H1 (cell line): ENCODE measurements at regions not wholly inside any gene's neighbourhood (a gene's known extent, or its start where the extent isn't known, plus 50 kb on each side); places are given as distances from the start of the nearest gene placed in this dataset.

Experiments used
- CTCF ChIA-PET: fragments of 300-600 bp; sonication (Branson Sonifier 250); formaldehyde crosslinking; loops from one replicate; lab custom pipeline; 2021; ENCODE audit not compliant: partially characterized antibody; lab: Charles Lee
- POLR2A ChIA-PET: fragments of 300-600 bp; sonication (Branson Sonifier 250); formaldehyde crosslinking; loops from one replicate; lab custom pipeline; 2021; ENCODE audit warnings: inconsistent platforms; ENCODE audit not compliant: partially characterized antibody; lab: Charles Lee
- DNase-seq, 2 experiments: peaks; one replicate each; pipeline versions ENCODE4 v3.0.0 to v3.0.0-alpha.2; 2010 to 2022; ENCODE audit warnings: low spot score in 2 of 2, low read depth in 1 of 2, mixed read lengths in 1 of 2
- FAIRE-seq: peaks from 2 replicates; lab custom pipeline; 2011; peaks lifted over from hg19 to GRCh38; lab: Jason Lieb, UNC
- H2AFZ ChIP-seq: 2 replicates; pipeline ENCODE4 v1.8.1; 2012; ENCODE audit warnings: low read length, inconsistent platforms
- H2AK5ac ChIP-seq: 2 replicates; pipeline ENCODE4 v1.6.1; 2013; ENCODE audit warnings: low read depth, low read length
- H2BK120ac ChIP-seq: replicated peaks from 2 replicates; pipeline ENCODE3; 2013; ENCODE audit warnings: low read depth, low read length, inconsistent platforms
- H2BK12ac ChIP-seq: 2 replicates; pipeline ENCODE4 v1.6.1; 2013; ENCODE audit warnings: low read depth, low read length
- H2BK15ac ChIP-seq: 2 replicates; pipeline ENCODE4 v1.6.1; 2013; ENCODE audit warnings: low read length
- H2BK20ac ChIP-seq: 2 replicates; pipeline ENCODE4 v1.6.1; 2013; ENCODE audit warnings: low read length
- H2BK5ac ChIP-seq: 2 replicates; pipeline ENCODE4 v1.6.1; 2013; ENCODE audit warnings: low read depth, low read length
- H3K14ac ChIP-seq: 2 replicates; pipeline ENCODE4 v1.6.1; 2013; ENCODE audit warnings: inconsistent platforms; ENCODE audit not compliant: insufficient read length
- H3K18ac ChIP-seq: 2 replicates; pipeline ENCODE4 v1.6.1; 2013; ENCODE audit warnings: low read length; ENCODE audit errors: extremely low read depth
- H3K23ac ChIP-seq: 2 replicates; pipeline ENCODE4 v1.6.1; 2013; ENCODE audit warnings: inconsistent platforms; ENCODE audit not compliant: insufficient read length
- H3K23me2 ChIP-seq: 2 replicates; pipeline ENCODE4 v1.6.1; 2013; ENCODE audit warnings: low read depth, low read length
- H3K27ac ChIP-seq: 2 replicates; pipeline ENCODE4 v1.6.1; 2011; ENCODE audit warnings: low read depth, low read length, inconsistent platforms
- H3K27me3 ChIP-seq, 4 experiments: replicated peaks in 1 of 4; 1 replicate in 1 of 4; 2 replicates in 3 of 4; pipeline versions ENCODE4 v1.6.1 to v1.8.1; 2011 to 2013; ENCODE audit warnings: low read length in 3 of 4, mild to moderate bottlenecking in 3 of 4, inconsistent platforms in 2 of 4, mixed read lengths in 2 of 4, moderate library complexity in 1 of 4; ENCODE audit not compliant: control insufficient read depth in 3 of 4, insufficient read depth in 3 of 4; ENCODE audit errors: extremely low read depth in 1 of 4
- H3K36me3 ChIP-seq, 4 experiments: 2 replicates each; pipeline versions ENCODE4 v1.6.1 to v1.8.1; 2011 to 2013; ENCODE audit warnings: mild to moderate bottlenecking in 4 of 4, low read length in 3 of 4, moderate library complexity in 2 of 4, control low read depth in 1 of 4, inconsistent platforms in 1 of 4; ENCODE audit not compliant: insufficient read depth in 4 of 4, control insufficient read depth in 2 of 4
- H3K4ac ChIP-seq: replicated peaks from 2 replicates; pipeline ENCODE3; 2013; ENCODE audit warnings: low read length, low read depth, mixed read lengths, inconsistent platforms; ENCODE audit not compliant: insufficient read length
- H3K4me1 ChIP-seq, 4 experiments: replicated peaks in 1 of 4; 1 replicate in 1 of 4; 2 replicates in 3 of 4; pipeline versions ENCODE4 v1.6.1 to v1.8.1; 2011 to 2013; ENCODE audit warnings: low read length in 3 of 4, inconsistent platforms in 2 of 4, mixed read lengths in 1 of 4; ENCODE audit not compliant: insufficient read depth in 4 of 4, control insufficient read depth in 3 of 4
- H3K4me2 ChIP-seq, 2 experiments: 2 replicates each; pipeline versions ENCODE4 v1.6.1 to v1.8.1; 2011 to 2013; ENCODE audit warnings: low read depth in 2 of 2, low read length in 2 of 2, control low read depth in 1 of 2, inconsistent platforms in 1 of 2, mild to moderate bottlenecking in 1 of 2; ENCODE audit not compliant: insufficient read depth in 1 of 2
- H3K4me3 ChIP-seq, 4 experiments: fragments of 200-600, 300-600 bp in 1 of 4; sonication (generic), shearing (Covaris generic), sonication (Bioruptor Twin) in 1 of 4; 2 replicates each; pipeline versions ENCODE4 v1.5.1 to v1.8.1; 2011 to 2016; ENCODE audit warnings: low read length in 4 of 4, low read depth in 3 of 4, control low read depth in 2 of 4, inconsistent platforms in 2 of 4, mild to moderate bottlenecking in 2 of 4, mixed read lengths in 1 of 4, moderate library complexity in 1 of 4; ENCODE audit not compliant: insufficient read depth in 2 of 4; ENCODE audit errors: extremely low read depth in 1 of 4
- H3K56ac ChIP-seq: replicated peaks from 2 replicates; pipeline ENCODE3; 2013; ENCODE audit warnings: low read depth, mild to moderate bottlenecking, mixed read lengths, low read length, inconsistent platforms; ENCODE audit not compliant: insufficient read length
- H3K79me1 ChIP-seq: 2 replicates; pipeline ENCODE4 v1.6.1; 2013; ENCODE audit warnings: low read depth, low read length, control low read depth
- H3K79me2 ChIP-seq, 2 experiments: 2 replicates each; pipeline versions ENCODE4 v1.6.1 to v1.8.1; 2012 to 2013; ENCODE audit warnings: low read length in 2 of 2, mild to moderate bottlenecking in 2 of 2, inconsistent platforms in 1 of 2; ENCODE audit not compliant: insufficient read depth in 2 of 2, control insufficient read depth in 1 of 2
- H3K9ac ChIP-seq, 4 experiments: replicated peaks in 1 of 4; 1 replicate in 1 of 4; 2 replicates in 3 of 4; pipeline versions ENCODE4 v1.6.1 to v1.8.1; 2011 to 2013; ENCODE audit warnings: low read depth in 3 of 4, low read length in 3 of 4, control low read depth in 2 of 4, mild to moderate bottlenecking in 2 of 4, moderate library complexity in 2 of 4, inconsistent platforms in 1 of 4; ENCODE audit errors: extremely low read depth in 1 of 4
- H3K9me3 ChIP-seq, 2 experiments: 2 replicates each; pipeline versions ENCODE4 v1.6.1 to v1.8.1; 2012 to 2013; ENCODE audit warnings: mild to moderate bottlenecking in 2 of 2, moderate library complexity in 2 of 2, control low read depth in 1 of 2, inconsistent platforms in 1 of 2, low read depth in 1 of 2, low read length in 1 of 2, mixed read lengths in 1 of 2; ENCODE audit not compliant: insufficient read depth in 2 of 2
- H4K20me1 ChIP-seq, 2 experiments: replicated peaks in 1 of 2; 2 replicates each; pipeline versions ENCODE3 to v1.8.1; 2011 to 2013; ENCODE audit warnings: inconsistent platforms in 2 of 2, low read length in 2 of 2, mild to moderate bottlenecking in 1 of 2; ENCODE audit not compliant: insufficient read depth in 2 of 2, control insufficient read depth in 1 of 2
- H4K5ac ChIP-seq: 2 replicates; pipeline ENCODE4 v1.6.1; 2013; ENCODE audit warnings: low read length, low read depth, mixed read lengths, inconsistent platforms; ENCODE audit not compliant: insufficient read length
- H4K8ac ChIP-seq: 2 replicates; pipeline ENCODE4 v1.8.0; 2013; ENCODE audit warnings: mild to moderate bottlenecking, moderate library complexity, low read length, inconsistent platforms; ENCODE audit not compliant: insufficient read depth; ENCODE audit errors: extremely low read depth
- H4K91ac ChIP-seq: replicated peaks from 2 replicates; pipeline ENCODE3; 2013; ENCODE audit warnings: low read length, mixed read lengths, inconsistent platforms; ENCODE audit not compliant: insufficient read length
- BCL11A ChIP-seq, 2 experiments: IDR thresholded peaks; one replicate each; pipeline ENCODE4 v1.6.1; 2011; ENCODE audit warnings: low read depth in 2 of 2, low read length in 2 of 2, mild to moderate bottlenecking in 2 of 2
- CBX8 ChIP-seq: fragments of 300-800, 300-1000 bp; sonication (generic); IDR thresholded peaks from 2 replicates; pipeline ENCODE4 v1.7.1; 2016; ENCODE audit warnings: low read depth, low read length, borderline replicate concordance
- EP300 ChIP-seq, 2 experiments: IDR thresholded peaks; 1 replicate in 1 of 2; 2 replicates in 1 of 2; pipeline ENCODE4 v1.6.1; 2011 to 2012; ENCODE audit warnings: low read depth in 2 of 2, low read length in 2 of 2, mild to moderate bottlenecking in 2 of 2, borderline replicate concordance in 1 of 2, inconsistent platforms in 1 of 2, moderate library complexity in 1 of 2
- HDAC2 ChIP-seq, 2 experiments: fragments of 300-600 bp in 1 of 2; sonication (generic) in 1 of 2; IDR thresholded peaks; 2 replicates each; pipeline ENCODE4 v1.6.1; 2011 to 2012; ENCODE audit warnings: low read depth in 2 of 2, low read length in 2 of 2, mild to moderate bottlenecking in 2 of 2, moderate library complexity in 2 of 2, borderline replicate concordance in 1 of 2, inconsistent platforms in 1 of 2
- PHF8 ChIP-seq: fragments of 200-600 bp; sonication (generic); conservative IDR thresholded peaks from 2 replicates; pipeline ENCODE4 v1.7.1; 2012; ENCODE audit warnings: low read depth, mild to moderate bottlenecking, inconsistent platforms, low read length, moderate library complexity
- WGBS, 2 experiments: shearing (Covaris generic) in 1 of 2; methylation state at CpG; one replicate each; pipeline versions ENCODE4 v1.1.6 to v1.1.7; 2013 to 2015; ENCODE audit warnings: low lambda C conversion rate in 2 of 2, mixed read lengths in 2 of 2, inconsistent platforms in 1 of 2, low coverage in 1 of 2, missing lambda C conversion rate in 1 of 2; ENCODE audit not compliant: insufficient replicate concordance in 2 of 2, insufficient coverage in 1 of 2, insufficient read length in 1 of 2; ENCODE audit errors: extremely low coverage in 1 of 2, missing lambda C conversion rate in 1 of 2; 5-methylcytosine and 5-hydroxymethylcytosine counted together
- TF ChIP-seq, protein P1 (sequence below): IDR thresholded peaks from 2 replicates; pipeline ENCODE4 v1.6.1; 2011; ENCODE audit warnings: low read length, improper control_type of control experiment

DNA sequence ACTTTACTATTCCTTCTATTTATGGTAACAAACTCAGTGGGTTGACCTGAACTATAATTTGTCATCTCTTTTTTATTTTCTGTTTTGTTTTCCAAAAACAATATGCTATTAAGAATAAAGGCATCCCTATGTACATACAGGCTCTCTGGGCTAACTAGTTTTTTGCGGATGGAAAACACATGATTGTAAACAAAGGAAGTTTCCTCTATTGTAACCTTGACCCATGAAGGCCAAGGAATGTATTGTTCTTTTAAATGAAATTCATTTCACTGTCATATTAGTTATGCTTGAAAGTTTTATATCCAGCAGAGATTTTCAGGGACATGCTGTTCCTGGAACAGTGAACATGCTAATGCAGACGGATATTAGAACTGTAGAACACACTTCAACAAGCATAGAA lies 705.0 kb upstream of the SEL1L start:
- no peaks in the 10 kb centered on the region for H3K79me2 ChIP-seq
- 83% methylated on average over 2 of the region's 2 CpGs; no CpG with 5 or more reads in 1 of the 2 experiments for WGBS, 2 experiments
- no peaks in the 10 kb centered on the region for H4K20me1 ChIP-seq
- FAIRE-seq (no peak), DNase-seq (no peak)
- no peaks in the 10 kb centered on the region for H3K23me2 ChIP-seq
- no peak overlapping the region for H2BK120ac ChIP-seq
- no peak overlapping the region for H4K8ac ChIP-seq
- H2AFZ ChIP-seq, result no peak overlapping the region
- H3K9ac ChIP-seq, result no peak overlapping the region
- no peak overlapping the region for H3K14ac ChIP-seq
- no peak overlapping the region for H3K27ac ChIP-seq
- no peak overlapping the region for H3K56ac ChIP-seq
- H3K9me3 ChIP-seq, result no peaks in the 10 kb centered on the region
- H3K27me3 ChIP-seq, result no peaks in the 10 kb centered on the region
- no peaks in the 10 kb centered on the region for H3K79me1 ChIP-seq
- H2BK20ac ChIP-seq, result no peak overlapping the region
- no peak overlapping the region for H4K5ac ChIP-seq
- TF ChIP-seq BCL11A (IDR thresholded peaks at IDR 0.05; ENCODE audit: low read depth in 2 of 2, low read length in 2 of 2), result no peak
- TF ChIP-seq, protein P1, sequence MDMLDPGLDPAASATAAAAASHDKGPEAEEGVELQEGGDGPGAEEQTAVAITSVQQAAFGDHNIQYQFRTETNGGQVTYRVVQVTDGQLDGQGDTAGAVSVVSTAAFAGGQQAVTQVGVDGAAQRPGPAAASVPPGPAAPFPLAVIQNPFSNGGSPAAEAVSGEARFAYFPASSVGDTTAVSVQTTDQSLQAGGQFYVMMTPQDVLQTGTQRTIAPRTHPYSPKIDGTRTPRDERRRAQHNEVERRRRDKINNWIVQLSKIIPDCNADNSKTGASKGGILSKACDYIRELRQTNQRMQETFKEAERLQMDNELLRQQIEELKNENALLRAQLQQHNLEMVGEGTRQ, result no peak
- TF ChIP-seq PHF8, result no peak
- no peak for TF ChIP-seq HDAC2 (IDR thresholded peaks at IDR 0.05; ENCODE audit: borderline replicate concordance in 1 of 2, low read depth in 2 of 2, low read length in 2 of 2)
- TF ChIP-seq CBX8, result no peak
- no peak for TF ChIP-seq EP300 (IDR thresholded peaks at IDR 0.05; ENCODE audit: borderline replicate concordance in 1 of 2, low read depth in 2 of 2, low read length in 2 of 2)
- H3K4ac ChIP-seq, result no peak overlapping the region
- H2AK5ac ChIP-seq, result no peak overlapping the region
- H3K4me2 ChIP-seq, result no peak overlapping the region
- H3K4me3 ChIP-seq, result no peak overlapping the region
- no peak overlapping the region for H2BK12ac ChIP-seq
- no peak overlapping the region for H2BK15ac ChIP-seq
- H3K4me1 ChIP-seq, result no peaks in the 10 kb centered on the region
- H3K36me3 ChIP-seq, result no peaks in the 10 kb centered on the region
- H3K18ac ChIP-seq, result no peak overlapping the region
- H4K91ac ChIP-seq, result no peak overlapping the region
- no peak overlapping the region for H3K23ac ChIP-seq
- no peak overlapping the region for H2BK5ac ChIP-seq
- POLR2A ChIA-PET, result no interaction called here
- CTCF ChIA-PET, result interaction anchor here (1.2 to 1.6 kb wide), 2 partner anchors 229 to 248 kb away, joined by 3 to 6 read pairs; no protein-coding TSS in a partner anchor
